HG03439 (cell line): ENCODE measurements at regions not wholly inside any gene's neighbourhood (a gene's known extent, or its start where the extent isn't known, plus 50 kb on each side); places are given as distances from the start of the nearest gene placed in this dataset.

ENCODE experiments used
- ATAC-seq: cut with Tn5 transposase; IDR thresholded peaks from one replicate; pipeline ENCODE4 v1.9.1; 2021; ENCODE audit warnings: mild to moderate bottlenecking, moderate library complexity; ENCODE audit not compliant: unreplicated experiment

GRCh38 chr2:120849278-120849677 lies 113.6 kb downstream of the GLI2 start:
- no peak for ATAC-seq

GRCh38 chr2:120850551-120850950 lies 114.9 kb downstream of the GLI2 start:
- no peak for ATAC-seq

GRCh38 chr2:120851116-120851773 lies 115.6 kb downstream of the GLI2 start:
- no peak for ATAC-seq

GRCh38 chr2:120852200-120852815 lies 116.6 kb downstream of the GLI2 start:
- ATAC-seq: no peak

- no peak for ATAC-seq
Observed at GRCh38 chr2:120853306-120854013, 117.8 kb downstream of the GLI2 start.

GRCh38 chr2:120854014-120854620 lies 118.4 kb downstream of the GLI2 start:
- no peak for ATAC-seq

GRCh38 chr2:120854766-120855530 lies 119.3 kb downstream of the GLI2 start:
- no peak for ATAC-seq

- ATAC-seq: no peak
Observed at GRCh38 chr2:120855855-120856405, 120.3 kb downstream of the GLI2 start.

GRCh38 chr2:120856421-120856862 lies 120.8 kb downstream of the GLI2 start:
- ATAC-seq: no peak

GRCh38 chr2:120857422-120857821 lies 121.8 kb downstream of the GLI2 start:
- ATAC-seq: no peak

- ATAC-seq: no peak
Observed at GRCh38 chr2:120857931-120858330, 122.3 kb downstream of the GLI2 start.

- ATAC-seq: no peak
Observed at GRCh38 chr2:120858361-120859106, 122.9 kb downstream of the GLI2 start.

- no peak for ATAC-seq
Observed at GRCh38 chr2:120859128-120859527, 123.5 kb downstream of the GLI2 start.

- ATAC-seq: no peak
Observed at GRCh38 chr2:120859814-120860578, 124.3 kb downstream of the GLI2 start.

GRCh38 chr2:120860579-120860922 lies 124.9 kb downstream of the GLI2 start:
- no peak for ATAC-seq

GRCh38 chr2:120861191-120861575 lies 125.5 kb downstream of the GLI2 start:
- ATAC-seq: no peak

- no peak for ATAC-seq
Observed at GRCh38 chr2:120861576-120862191, 126.0 kb downstream of the GLI2 start.

- ATAC-seq: no peak
Observed at GRCh38 chr2:120862201-120863060, 126.8 kb downstream of the GLI2 start.
